MM.1S (cell line): ENCODE measurements at regions not wholly inside any gene's neighbourhood (a gene's known extent, or its start where the extent isn't known, plus 50 kb on each side); places are given as distances from the start of the nearest gene placed in this dataset.

Experiments used
- DNase-seq: peaks from one replicate; pipeline ENCODE4 v3.0.0-alpha.2; 2015
- H2AFZ ChIP-seq: fragments of 300-600 bp; sonication (generic); 2 replicates; pipeline ENCODE4 v1.6.0; 2016; ENCODE audit warnings: antibody characterized with exemption, low read length
- H3F3A ChIP-seq: fragments of 300-600 bp; sonication (generic); 2 replicates; pipeline ENCODE4 v1.6.1; 2016; ENCODE audit warnings: mild to moderate bottlenecking, antibody characterized with exemption, low read length, moderate library complexity, mixed read lengths; ENCODE audit not compliant: insufficient read depth
- H3K27ac ChIP-seq: fragments of 300-600 bp; sonication (generic); 2 replicates; pipeline ENCODE4 v1.5.1; 2016; ENCODE audit warnings: mild to moderate bottlenecking, low read length
- H3K27me3 ChIP-seq: fragments of 300-600 bp; sonication (generic); replicated peaks from 2 replicates; pipeline ENCODE4 v1.6.0; 2016; ENCODE audit warnings: low read length; ENCODE audit not compliant: insufficient read depth
- H3K36me3 ChIP-seq: fragments of 300-600 bp; sonication (generic); replicated peaks from 2 replicates; pipeline ENCODE4 v1.6.1; 2016; ENCODE audit warnings: mild to moderate bottlenecking, low read length, mixed read lengths; ENCODE audit not compliant: insufficient read depth
- H3K4me1 ChIP-seq: fragments of 300-600 bp; sonication (generic); 2 replicates; pipeline ENCODE4 v1.6.1; 2016; ENCODE audit warnings: low read length, mixed read lengths
- H3K4me2 ChIP-seq: fragments of 300-600 bp; sonication (generic); 2 replicates; pipeline ENCODE4 v1.6.0; 2016; ENCODE audit warnings: low read depth, low read length
- H3K4me3 ChIP-seq: fragments of 300-600 bp; sonication (generic); 2 replicates; pipeline ENCODE4 v1.5.1; 2016; ENCODE audit warnings: low read length, mixed read lengths
- H3K79me2 ChIP-seq: fragments of 300-600 bp; sonication (generic); 2 replicates; pipeline ENCODE4 v1.6.1; 2016; ENCODE audit warnings: mixed run types, low read length, mixed read lengths
- H3K9ac ChIP-seq: fragments of 300-600 bp; sonication (generic); 2 replicates; pipeline ENCODE4 v1.6.1; 2016; ENCODE audit warnings: low read length, mixed read lengths
- H3K9me2 ChIP-seq: fragments of 300-600 bp; sonication (generic); replicated peaks from 2 replicates; pipeline ENCODE4 v1.6.1; 2016; ENCODE audit warnings: mild to moderate bottlenecking, low read length, mixed read lengths; ENCODE audit not compliant: insufficient read depth
- H3K9me3 ChIP-seq: fragments of 300-600 bp; sonication (generic); replicated peaks from 2 replicates; pipeline ENCODE4 v1.6.1; 2016; ENCODE audit warnings: mild to moderate bottlenecking, low read length, mixed read lengths; ENCODE audit not compliant: insufficient read depth
- H4K20me1 ChIP-seq: fragments of 300-600 bp; sonication (generic); 2 replicates; pipeline ENCODE4 v1.6.1; 2016; ENCODE audit warnings: mild to moderate bottlenecking, low read length, moderate library complexity, mixed read lengths; ENCODE audit not compliant: insufficient read depth
- EZH2 ChIP-seq: fragments of 300-600 bp; sonication (generic); optimal IDR thresholded peaks from 2 replicates; pipeline ENCODE3; 2017; ENCODE audit warnings: low read depth, mild to moderate bottlenecking, antibody characterized with exemption, low read length, mixed read lengths
- EZH2phosphoT487 ChIP-seq: fragments of 300-600 bp; sonication (generic); IDR thresholded peaks from 2 replicates; pipeline ENCODE4 v1.6.1; 2018; ENCODE audit warnings: antibody characterized with exemption, low read length
- TF ChIP-seq, protein P1 (sequence below): fragments of 300-600 bp; sonication (generic); IDR thresholded peaks from 2 replicates; pipeline ENCODE4 v1.5.1; 2016; ENCODE audit warnings: antibody characterized with exemption, low read length, mixed read lengths

DNA sequence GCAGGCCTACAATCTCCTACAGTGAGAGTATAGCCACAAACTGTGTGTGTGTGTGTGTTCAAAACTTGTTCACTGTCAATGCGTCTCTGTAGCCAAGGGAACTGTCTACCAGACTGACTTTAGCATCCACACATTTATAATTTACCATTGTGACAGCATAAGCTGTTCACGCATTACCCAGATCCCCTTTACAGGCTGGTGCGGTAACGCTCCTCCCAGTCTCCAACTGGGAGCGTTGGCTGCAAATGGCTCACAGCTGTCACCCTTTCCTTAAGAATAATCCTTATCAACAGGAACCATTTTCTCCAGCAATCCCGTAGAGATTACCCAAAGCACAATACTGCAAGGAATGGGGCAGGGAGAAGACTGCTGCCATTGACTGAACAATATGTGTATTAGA, 199.5 kb downstream of the GPAM start:
- no peak overlapping the region for H3K9ac ChIP-seq
- H3K27ac ChIP-seq = no peak overlapping the region
- DNase-seq = no peak
- H3K4me3 ChIP-seq = no peak overlapping the region
- no peak overlapping the region for H2AFZ ChIP-seq
- H3K4me2 ChIP-seq = no peak overlapping the region
- H3K9me3 ChIP-seq = no peaks in the 10 kb centered on the region
- no peak for TF ChIP-seq EZH2
- TF ChIP-seq, protein P1, sequence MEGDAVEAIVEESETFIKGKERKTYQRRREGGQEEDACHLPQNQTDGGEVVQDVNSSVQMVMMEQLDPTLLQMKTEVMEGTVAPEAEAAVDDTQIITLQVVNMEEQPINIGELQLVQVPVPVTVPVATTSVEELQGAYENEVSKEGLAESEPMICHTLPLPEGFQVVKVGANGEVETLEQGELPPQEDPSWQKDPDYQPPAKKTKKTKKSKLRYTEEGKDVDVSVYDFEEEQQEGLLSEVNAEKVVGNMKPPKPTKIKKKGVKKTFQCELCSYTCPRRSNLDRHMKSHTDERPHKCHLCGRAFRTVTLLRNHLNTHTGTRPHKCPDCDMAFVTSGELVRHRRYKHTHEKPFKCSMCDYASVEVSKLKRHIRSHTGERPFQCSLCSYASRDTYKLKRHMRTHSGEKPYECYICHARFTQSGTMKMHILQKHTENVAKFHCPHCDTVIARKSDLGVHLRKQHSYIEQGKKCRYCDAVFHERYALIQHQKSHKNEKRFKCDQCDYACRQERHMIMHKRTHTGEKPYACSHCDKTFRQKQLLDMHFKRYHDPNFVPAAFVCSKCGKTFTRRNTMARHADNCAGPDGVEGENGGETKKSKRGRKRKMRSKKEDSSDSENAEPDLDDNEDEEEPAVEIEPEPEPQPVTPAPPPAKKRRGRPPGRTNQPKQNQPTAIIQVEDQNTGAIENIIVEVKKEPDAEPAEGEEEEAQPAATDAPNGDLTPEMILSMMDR = no peak
- no peak for TF ChIP-seq EZH2phosphoT487
- no peaks in the 10 kb centered on the region for H3K4me1 ChIP-seq
- H3F3A ChIP-seq = no peaks in the 10 kb centered on the region
- no peaks in the 10 kb centered on the region for H3K27me3 ChIP-seq
- no peaks in the 10 kb centered on the region for H4K20me1 ChIP-seq
- H3K79me2 ChIP-seq = no peaks in the 10 kb centered on the region
- no peaks in the 10 kb centered on the region for H3K36me3 ChIP-seq
- H3K9me2 ChIP-seq = no peaks in the 10 kb centered on the region

DNA sequence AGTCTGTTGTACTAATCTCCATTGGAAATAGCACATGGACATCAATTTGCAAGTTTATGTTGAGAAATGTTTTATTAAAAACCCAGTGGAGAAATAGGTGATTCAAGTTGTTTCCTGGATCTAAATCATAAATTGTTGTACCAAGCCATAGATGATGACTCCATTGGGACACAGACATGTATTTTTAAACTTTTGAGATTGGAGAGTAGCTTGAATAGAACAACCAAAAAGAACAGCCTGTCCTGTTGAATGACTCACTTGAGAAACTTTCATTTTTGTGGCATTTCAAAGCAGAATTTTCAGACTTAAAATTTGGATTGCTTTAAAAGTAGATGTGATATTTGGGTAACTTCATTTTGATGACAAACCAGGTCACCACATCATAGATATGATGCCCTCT, 197.5 kb downstream of the GPAM start:
- Histone ChIP-seq H3K9me3 (no peaks in the 10 kb centered on the region), H3K36me3 (no peaks in the 10 kb centered on the region), H2AFZ (no peak overlapping the region), H4K20me1 (no peaks in the 10 kb centered on the region), H3K4me3 (no peak overlapping the region), H3K27ac (no peak overlapping the region), H3K9ac (no peak overlapping the region), H3K4me2 (no peak overlapping the region), H3K79me2 (no peaks in the 10 kb centered on the region), H3K27me3 (no peaks in the 10 kb centered on the region), H3K4me1 (no peaks in the 10 kb centered on the region), H3F3A (no peaks in the 10 kb centered on the region), H3K9me2 (no peaks in the 10 kb centered on the region)
- no peak for DNase-seq
- TF ChIP-seq EZH2 = no peak
- TF ChIP-seq, protein P1 = no peak
- no peak for TF ChIP-seq EZH2phosphoT487

DNA sequence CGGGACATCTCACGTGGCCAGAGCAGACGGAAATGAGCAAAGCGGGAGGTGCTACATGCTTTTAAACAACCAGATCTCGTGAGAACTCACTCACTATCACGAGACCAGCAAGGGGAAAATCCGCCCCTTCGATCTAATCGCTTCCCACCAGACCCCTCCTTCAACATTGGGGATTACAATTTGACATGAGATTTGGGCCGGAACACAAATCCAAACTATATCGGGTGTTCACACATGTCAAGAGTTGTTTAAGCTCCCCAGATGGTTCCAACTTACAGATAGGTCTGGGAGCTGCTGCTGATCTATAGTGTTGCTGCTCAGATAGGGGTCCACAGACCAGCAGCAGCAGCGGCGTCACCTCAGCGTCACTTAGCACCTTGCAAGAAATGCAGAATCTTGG, 194.9 kb downstream of the GPAM start:
- Histone ChIP-seq H3K9me2 (no peaks in the 10 kb centered on the region), H3K27ac (no peak overlapping the region), H3K27me3 (no peaks in the 10 kb centered on the region), H3K9ac (no peak overlapping the region), H3K36me3 (no peaks in the 10 kb centered on the region), H4K20me1 (no peaks in the 10 kb centered on the region), H3K4me3 (no peak overlapping the region), H3K9me3 (no peaks in the 10 kb centered on the region), H3K4me2 (no peak overlapping the region), H3K79me2 (no peaks in the 10 kb centered on the region), H2AFZ (no peak overlapping the region), H3K4me1 (no peaks in the 10 kb centered on the region), H3F3A (no peaks in the 10 kb centered on the region)
- TF ChIP-seq, protein P1 = no peak
- TF ChIP-seq EZH2 = no peak
- no peak for TF ChIP-seq EZH2phosphoT487
- DNase-seq = no peak
